HEK293 (cell line): ENCODE measurements at regions not wholly inside any gene's neighbourhood (a gene's known extent, or its start where the extent isn't known, plus 50 kb on each side); places are given as distances from the start of the nearest gene placed in this dataset.

Experiments used
- CTCF ChIA-PET: fragments of 350-600 bp; formaldehyde crosslinking; extraction: SDS; loops from one replicate; lab custom pipeline; 2021; ENCODE audit warnings: antibody characterized with exemption; lab: Yijun Ruan, JAX
- POLR2A ChIA-PET: fragments of 300-600 bp; formaldehyde crosslinking; extraction: SDS; loops from one replicate; lab custom pipeline; 2020; ENCODE audit warnings: antibody characterized with exemption, inconsistent platforms; lab: Yijun Ruan, JAX
- H3K27ac ChIP-seq: fragments of 200-500 bp; sonication (Bioruptor generic); 2 replicates; pipeline ENCODE4 v1.5.1; 2014; ENCODE audit warnings: low read depth, low read length, control low read depth, inconsistent platforms; ENCODE audit errors: extremely low read depth
- H3K36me3 ChIP-seq, 2 experiments: fragments of 200-500 bp in 1 of 2; sonication (Bioruptor generic) in 1 of 2; 1 replicate in 1 of 2; 2 replicates in 1 of 2; pipeline ENCODE4 v1.5.1; 2014 to 2017; ENCODE audit warnings: inconsistent platforms in 2 of 2, low read length in 2 of 2; ENCODE audit not compliant: control insufficient read depth in 2 of 2, insufficient read depth in 1 of 2
- H3K4me1 ChIP-seq: fragments of 200-500 bp; sonication (Bioruptor generic); 2 replicates; pipeline ENCODE4 v1.5.1; 2014; ENCODE audit warnings: mild to moderate bottlenecking, low read length, inconsistent platforms; ENCODE audit not compliant: control insufficient read depth, insufficient read depth
- H3K4me3 ChIP-seq: 2 replicates; pipeline ENCODE4 v1.5.1; 2011; ENCODE audit warnings: low read depth, mild to moderate bottlenecking, control low read depth, low read length, moderate library complexity
- H3K9me3 ChIP-seq: fragments of 200-500 bp; sonication (Bioruptor generic); 2 replicates; pipeline ENCODE4 v1.5.1; 2014; ENCODE audit warnings: low read depth, low read length, inconsistent platforms; ENCODE audit not compliant: control insufficient read depth, insufficient read depth
- CTCF ChIP-seq: fragments of 450-650 bp; formaldehyde crosslinking; IDR thresholded peaks from 2 replicates; pipeline ENCODE4 v1.5.1; 2016; ENCODE audit warnings: missing biosample characterization, missing genetic modification characterization
- GLI2 ChIP-seq: fragments of 450-650 bp; formaldehyde crosslinking; IDR thresholded peaks from 2 replicates; pipeline ENCODE4; 2017; ENCODE audit warnings: missing biosample characterization, missing genetic modification characterization, low read depth, borderline replicate concordance
- KLF9 ChIP-seq: fragments of 450-650 bp; formaldehyde crosslinking; IDR thresholded peaks from 2 replicates; pipeline ENCODE4 v1.5.1; 2016; ENCODE audit warnings: missing biosample characterization, missing genetic modification characterization, low read depth
- OSR2 ChIP-seq: fragments of 450-650 bp; formaldehyde crosslinking; IDR thresholded peaks from 2 replicates; pipeline ENCODE4 v1.5.1; 2016; ENCODE audit warnings: missing biosample characterization, missing genetic modification characterization
- ZNF148 ChIP-seq: fragments of 450-650 bp; formaldehyde crosslinking; IDR thresholded peaks from 2 replicates; pipeline ENCODE4 v1.5.0; 2017; ENCODE audit warnings: missing biosample characterization, missing genetic modification characterization, borderline replicate concordance
- ZNF169 ChIP-seq: fragments of 450-650 bp; formaldehyde crosslinking; IDR thresholded peaks from 2 replicates; pipeline ENCODE4 v1.5.1; 2016; ENCODE audit warnings: missing biosample characterization, missing genetic modification characterization
- ZNF202 ChIP-seq: fragments of 450-650 bp; formaldehyde crosslinking; IDR thresholded peaks from 2 replicates; pipeline ENCODE4 v1.5.1; 2016; ENCODE audit warnings: missing biosample characterization, missing genetic modification characterization, borderline replicate concordance
- ZNF239 ChIP-seq: fragments of 450-650 bp; formaldehyde crosslinking; IDR thresholded peaks from 2 replicates; pipeline ENCODE4 v1.5.1; 2016; ENCODE audit warnings: missing biosample characterization, missing genetic modification characterization
- ZNF426 ChIP-seq: fragments of 450-650 bp; formaldehyde crosslinking; IDR thresholded peaks from 2 replicates; pipeline ENCODE4 v1.5.1; 2017; ENCODE audit warnings: missing biosample characterization, missing genetic modification characterization, mild to moderate bottlenecking, inconsistent platforms, moderate library complexity
- ZNF48 ChIP-seq: fragments of 450-650 bp; formaldehyde crosslinking; IDR thresholded peaks from 2 replicates; pipeline ENCODE4 v1.5.1; 2016; ENCODE audit warnings: missing biosample characterization, missing genetic modification characterization
- ZNF514 ChIP-seq: fragments of 450-650 bp; formaldehyde crosslinking; IDR thresholded peaks from 2 replicates; pipeline ENCODE4 v1.5.1; 2016; ENCODE audit warnings: missing biosample characterization, missing genetic modification characterization
- ZNF521 ChIP-seq: fragments of 450-650 bp; formaldehyde crosslinking; IDR thresholded peaks from 2 replicates; pipeline ENCODE4 v1.5.1; 2017; ENCODE audit warnings: missing biosample characterization, mild to moderate bottlenecking, missing genetic modification characterization
- ZNF530 ChIP-seq: fragments of 450-650 bp; formaldehyde crosslinking; IDR thresholded peaks from 2 replicates; pipeline ENCODE4 v1.5.1; 2016; ENCODE audit warnings: low read depth, missing biosample characterization, missing genetic modification characterization
- ZNF654 ChIP-seq: fragments of 450-650 bp; formaldehyde crosslinking; IDR thresholded peaks from 2 replicates; pipeline ENCODE4 v1.5.1; 2016; ENCODE audit warnings: low read depth, missing biosample characterization, missing genetic modification characterization
- ZNF785 ChIP-seq: fragments of 450-650 bp; formaldehyde crosslinking; IDR thresholded peaks from 2 replicates; pipeline ENCODE4 v1.5.1; 2016; ENCODE audit warnings: missing biosample characterization, missing genetic modification characterization
- ZSCAN16 ChIP-seq: fragments of 450-650 bp; formaldehyde crosslinking; IDR thresholded peaks from 2 replicates; pipeline ENCODE4 v1.5.1; 2016; ENCODE audit warnings: missing biosample characterization, missing genetic modification characterization
- ZSCAN23 ChIP-seq: fragments of 450-650 bp; formaldehyde crosslinking; IDR thresholded peaks from 2 replicates; pipeline ENCODE4 v1.5.1; 2016; ENCODE audit warnings: missing biosample characterization, missing genetic modification characterization
- TF ChIP-seq, protein P1 (sequence below): fragments of 450-650 bp; formaldehyde crosslinking; IDR thresholded peaks from 2 replicates; pipeline ENCODE4 v1.5.1; 2016; ENCODE audit warnings: missing biosample characterization, missing genetic modification characterization
- TF ChIP-seq, protein P2 (sequence below): fragments of 450-650 bp; formaldehyde crosslinking; IDR thresholded peaks from 2 replicates; pipeline ENCODE4 v1.5.1; 2016; ENCODE audit warnings: missing biosample characterization, missing genetic modification characterization

DNA sequence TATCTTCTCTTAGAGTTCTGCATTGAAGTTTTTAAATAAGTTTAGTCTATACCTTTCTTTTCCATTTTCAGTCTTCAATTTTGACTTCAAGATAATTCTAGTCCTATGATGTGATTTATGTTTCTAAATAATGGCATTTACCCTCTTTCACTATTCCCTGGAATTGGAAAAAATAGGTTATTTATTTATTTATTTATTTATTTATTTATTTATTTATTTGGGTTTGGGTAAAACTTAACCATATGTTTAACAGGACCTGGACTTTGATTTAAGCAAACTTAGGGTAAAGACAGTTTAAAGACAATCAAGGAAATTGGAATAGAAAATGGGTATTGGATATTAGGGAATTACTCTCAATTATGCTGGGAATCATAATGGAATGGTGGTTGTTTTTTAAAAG lies 182.1 kb downstream of the RPIA start (continued):
- TF ChIP-seq ZNF148 (tag by site-specific recombination) = no peak
- TF ChIP-seq ZNF514 (tag by site-specific recombination) = no peak
- no peak for TF ChIP-seq ZSCAN16
- no peak for TF ChIP-seq KLF9 (tag by site-specific recombination)
- TF ChIP-seq, protein P1, sequence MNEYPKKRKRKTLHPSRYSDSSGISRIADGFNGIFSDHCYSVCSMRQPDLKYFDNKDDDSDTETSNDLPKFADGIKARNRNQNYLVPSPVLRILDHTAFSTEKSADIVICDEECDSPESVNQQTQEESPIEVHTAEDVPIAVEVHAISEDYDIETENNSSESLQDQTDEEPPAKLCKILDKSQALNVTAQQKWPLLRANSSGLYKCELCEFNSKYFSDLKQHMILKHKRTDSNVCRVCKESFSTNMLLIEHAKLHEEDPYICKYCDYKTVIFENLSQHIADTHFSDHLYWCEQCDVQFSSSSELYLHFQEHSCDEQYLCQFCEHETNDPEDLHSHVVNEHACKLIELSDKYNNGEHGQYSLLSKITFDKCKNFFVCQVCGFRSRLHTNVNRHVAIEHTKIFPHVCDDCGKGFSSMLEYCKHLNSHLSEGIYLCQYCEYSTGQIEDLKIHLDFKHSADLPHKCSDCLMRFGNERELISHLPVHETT (tag by site-specific recombination) = no peak
- no peak for TF ChIP-seq ZNF521
- no peak for TF ChIP-seq OSR2
- TF ChIP-seq ZNF530 (tag by site-specific recombination) = no peak
- no peak for TF ChIP-seq ZNF785 (tag by site-specific recombination)
- peak; percentile 58 for TF ChIP-seq ZNF426 (tag by site-specific recombination)
- TF ChIP-seq, protein P2, sequence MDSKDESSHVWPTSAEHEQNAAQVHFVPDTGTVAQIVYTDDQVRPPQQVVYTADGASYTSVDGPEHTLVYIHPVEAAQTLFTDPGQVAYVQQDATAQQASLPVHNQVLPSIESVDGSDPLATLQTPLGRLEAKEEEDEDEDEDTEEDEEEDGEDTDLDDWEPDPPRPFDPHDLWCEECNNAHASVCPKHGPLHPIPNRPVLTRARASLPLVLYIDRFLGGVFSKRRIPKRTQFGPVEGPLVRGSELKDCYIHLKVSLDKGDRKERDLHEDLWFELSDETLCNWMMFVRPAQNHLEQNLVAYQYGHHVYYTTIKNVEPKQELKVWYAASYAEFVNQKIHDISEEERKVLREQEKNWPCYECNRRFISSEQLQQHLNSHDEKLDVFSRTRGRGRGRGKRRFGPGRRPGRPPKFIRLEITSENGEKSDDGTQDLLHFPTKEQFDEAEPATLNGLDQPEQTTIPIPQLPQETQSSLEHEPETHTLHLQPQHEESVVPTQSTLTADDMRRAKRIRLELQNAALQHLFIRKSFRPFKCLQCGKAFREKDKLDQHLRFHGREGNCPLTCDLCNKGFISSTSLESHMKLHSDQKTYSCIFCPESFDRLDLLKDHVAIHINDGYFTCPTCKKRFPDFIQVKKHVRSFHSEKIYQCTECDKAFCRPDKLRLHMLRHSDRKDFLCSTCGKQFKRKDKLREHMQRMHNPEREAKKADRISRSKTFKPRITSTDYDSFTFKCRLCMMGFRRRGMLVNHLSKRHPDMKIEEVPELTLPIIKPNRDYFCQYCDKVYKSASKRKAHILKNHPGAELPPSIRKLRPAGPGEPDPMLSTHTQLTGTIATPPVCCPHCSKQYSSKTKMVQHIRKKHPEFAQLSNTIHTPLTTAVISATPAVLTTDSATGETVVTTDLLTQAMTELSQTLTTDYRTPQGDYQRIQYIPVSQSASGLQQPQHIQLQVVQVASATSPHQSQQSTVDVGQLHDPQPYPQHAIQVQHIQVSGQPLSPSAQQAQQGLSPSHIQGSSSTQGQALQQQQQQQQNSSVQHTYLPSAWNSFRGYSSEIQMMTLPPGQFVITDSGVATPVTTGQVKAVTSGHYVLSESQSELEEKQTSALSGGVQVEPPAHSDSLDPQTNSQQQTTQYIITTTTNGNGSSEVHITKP (tag by site-specific recombination) = no peak
- TF ChIP-seq GLI2 (tag by site-specific recombination) = no peak
- TF ChIP-seq ZSCAN23 (tag by site-specific recombination) = no peak
- TF ChIP-seq ZNF202 (tag by site-specific recombination) = peak; percentile 27; the same call in 1 of the 2 replicates
- TF ChIP-seq ZNF169 (tag by site-specific recombination) = no peak
- no peak for TF ChIP-seq ZNF48 (tag by site-specific recombination)

DNA sequence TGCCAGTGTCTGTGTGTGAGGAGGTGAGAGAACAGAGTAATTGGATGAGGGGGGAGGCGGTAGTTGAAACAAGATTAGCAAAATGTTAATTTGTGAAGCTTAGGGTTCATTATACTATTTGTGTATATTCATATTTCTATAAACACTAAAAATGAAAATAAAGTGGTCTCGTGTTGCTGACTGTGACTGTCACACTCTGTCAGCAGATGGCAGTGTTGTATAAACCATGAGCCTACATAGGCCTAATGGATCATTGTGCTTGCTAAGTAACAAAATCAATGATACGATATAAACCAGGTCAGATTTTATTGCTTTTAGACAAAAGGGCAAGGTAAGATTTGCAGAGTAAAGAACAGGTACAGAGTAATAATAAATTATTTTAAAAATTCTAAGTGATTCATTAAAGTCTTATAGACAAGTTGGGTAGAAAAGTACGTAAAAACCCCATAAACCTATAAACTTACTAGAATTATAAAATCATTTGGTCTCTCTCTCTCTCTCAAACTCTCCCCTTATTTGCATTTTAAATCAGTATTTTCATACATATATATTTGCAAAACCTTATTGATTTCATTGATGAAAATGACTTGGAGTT lies 182.7 kb downstream of the RPIA start:
- Histone ChIP-seq H3K27ac (no peak overlapping the region), H3K4me1 (no peaks in the 10 kb centered on the region), H3K9me3 (no peaks in the 10 kb centered on the region), H3K4me3 (no peak overlapping the region), H3K36me3 (no peaks in the 10 kb centered on the region)
- no peak for TF ChIP-seq ZNF239 (tag by site-specific recombination)
- TF ChIP-seq CTCF (tag by site-specific recombination) = peak; percentile 55; the same call in 1 of the 2 replicates
- TF ChIP-seq ZNF654 (tag by site-specific recombination) = peak; percentile 78
- CTCF ChIA-PET = interaction anchor here (0.6 to 2.7 kb wide), 18 partner anchors 9 to 279 kb away, joined by 3 to 22 read pairs (median 4); no protein-coding TSS in a partner anchor
- POLR2A ChIA-PET = no interaction called here
